H1 (cell line): ENCODE measurements at regions not wholly inside any gene's neighbourhood (a gene's known extent, or its start where the extent isn't known, plus 50 kb on each side); places are given as distances from the start of the nearest gene placed in this dataset.

Experiments used
- CTCF ChIA-PET: fragments of 300-600 bp; sonication (Branson Sonifier 250); formaldehyde crosslinking; loops from one replicate; lab custom pipeline; 2021; ENCODE audit not compliant: partially characterized antibody; lab: Charles Lee
- POLR2A ChIA-PET: fragments of 300-600 bp; sonication (Branson Sonifier 250); formaldehyde crosslinking; loops from one replicate; lab custom pipeline; 2021; ENCODE audit warnings: inconsistent platforms; ENCODE audit not compliant: partially characterized antibody; lab: Charles Lee
- DNase-seq, 2 experiments: peaks; one replicate each; pipeline versions ENCODE4 v3.0.0 to v3.0.0-alpha.2; 2010 to 2022; ENCODE audit warnings: low spot score in 2 of 2, low read depth in 1 of 2, mixed read lengths in 1 of 2
- FAIRE-seq: peaks from 2 replicates; lab custom pipeline; 2011; peaks lifted over from hg19 to GRCh38; lab: Jason Lieb, UNC
- H2AFZ ChIP-seq: 2 replicates; pipeline ENCODE4 v1.8.1; 2012; ENCODE audit warnings: low read length, inconsistent platforms
- H2AK5ac ChIP-seq: 2 replicates; pipeline ENCODE4 v1.6.1; 2013; ENCODE audit warnings: low read depth, low read length
- H2BK120ac ChIP-seq: replicated peaks from 2 replicates; pipeline ENCODE3; 2013; ENCODE audit warnings: low read depth, low read length, inconsistent platforms
- H2BK12ac ChIP-seq: 2 replicates; pipeline ENCODE4 v1.6.1; 2013; ENCODE audit warnings: low read depth, low read length
- H2BK15ac ChIP-seq: 2 replicates; pipeline ENCODE4 v1.6.1; 2013; ENCODE audit warnings: low read length
- H2BK20ac ChIP-seq: 2 replicates; pipeline ENCODE4 v1.6.1; 2013; ENCODE audit warnings: low read length
- H2BK5ac ChIP-seq: 2 replicates; pipeline ENCODE4 v1.6.1; 2013; ENCODE audit warnings: low read depth, low read length
- H3K14ac ChIP-seq: 2 replicates; pipeline ENCODE4 v1.6.1; 2013; ENCODE audit warnings: inconsistent platforms; ENCODE audit not compliant: insufficient read length
- H3K18ac ChIP-seq: 2 replicates; pipeline ENCODE4 v1.6.1; 2013; ENCODE audit warnings: low read length; ENCODE audit errors: extremely low read depth
- H3K23ac ChIP-seq: 2 replicates; pipeline ENCODE4 v1.6.1; 2013; ENCODE audit warnings: inconsistent platforms; ENCODE audit not compliant: insufficient read length
- H3K23me2 ChIP-seq: 2 replicates; pipeline ENCODE4 v1.6.1; 2013; ENCODE audit warnings: low read depth, low read length
- H3K27ac ChIP-seq: 2 replicates; pipeline ENCODE4 v1.6.1; 2011; ENCODE audit warnings: low read depth, low read length, inconsistent platforms
- H3K27me3 ChIP-seq, 4 experiments: replicated peaks in 1 of 4; 1 replicate in 1 of 4; 2 replicates in 3 of 4; pipeline versions ENCODE4 v1.6.1 to v1.8.1; 2011 to 2013; ENCODE audit warnings: low read length in 3 of 4, mild to moderate bottlenecking in 3 of 4, inconsistent platforms in 2 of 4, mixed read lengths in 2 of 4, moderate library complexity in 1 of 4; ENCODE audit not compliant: control insufficient read depth in 3 of 4, insufficient read depth in 3 of 4; ENCODE audit errors: extremely low read depth in 1 of 4
- H3K36me3 ChIP-seq, 4 experiments: 2 replicates each; pipeline versions ENCODE4 v1.6.1 to v1.8.1; 2011 to 2013; ENCODE audit warnings: mild to moderate bottlenecking in 4 of 4, low read length in 3 of 4, moderate library complexity in 2 of 4, control low read depth in 1 of 4, inconsistent platforms in 1 of 4; ENCODE audit not compliant: insufficient read depth in 4 of 4, control insufficient read depth in 2 of 4
- H3K4ac ChIP-seq: replicated peaks from 2 replicates; pipeline ENCODE3; 2013; ENCODE audit warnings: low read length, low read depth, mixed read lengths, inconsistent platforms; ENCODE audit not compliant: insufficient read length
- H3K4me1 ChIP-seq, 4 experiments: replicated peaks in 1 of 4; 1 replicate in 1 of 4; 2 replicates in 3 of 4; pipeline versions ENCODE4 v1.6.1 to v1.8.1; 2011 to 2013; ENCODE audit warnings: low read length in 3 of 4, inconsistent platforms in 2 of 4, mixed read lengths in 1 of 4; ENCODE audit not compliant: insufficient read depth in 4 of 4, control insufficient read depth in 3 of 4
- H3K4me2 ChIP-seq, 2 experiments: 2 replicates each; pipeline versions ENCODE4 v1.6.1 to v1.8.1; 2011 to 2013; ENCODE audit warnings: low read depth in 2 of 2, low read length in 2 of 2, control low read depth in 1 of 2, inconsistent platforms in 1 of 2, mild to moderate bottlenecking in 1 of 2; ENCODE audit not compliant: insufficient read depth in 1 of 2
- H3K4me3 ChIP-seq, 4 experiments: fragments of 200-600, 300-600 bp in 1 of 4; sonication (generic), shearing (Covaris generic), sonication (Bioruptor Twin) in 1 of 4; 2 replicates each; pipeline versions ENCODE4 v1.5.1 to v1.8.1; 2011 to 2016; ENCODE audit warnings: low read length in 4 of 4, low read depth in 3 of 4, control low read depth in 2 of 4, inconsistent platforms in 2 of 4, mild to moderate bottlenecking in 2 of 4, mixed read lengths in 1 of 4, moderate library complexity in 1 of 4; ENCODE audit not compliant: insufficient read depth in 2 of 4; ENCODE audit errors: extremely low read depth in 1 of 4
- H3K56ac ChIP-seq: replicated peaks from 2 replicates; pipeline ENCODE3; 2013; ENCODE audit warnings: low read depth, mild to moderate bottlenecking, mixed read lengths, low read length, inconsistent platforms; ENCODE audit not compliant: insufficient read length
- H3K79me1 ChIP-seq: 2 replicates; pipeline ENCODE4 v1.6.1; 2013; ENCODE audit warnings: low read depth, low read length, control low read depth
- H3K79me2 ChIP-seq, 2 experiments: 2 replicates each; pipeline versions ENCODE4 v1.6.1 to v1.8.1; 2012 to 2013; ENCODE audit warnings: low read length in 2 of 2, mild to moderate bottlenecking in 2 of 2, inconsistent platforms in 1 of 2; ENCODE audit not compliant: insufficient read depth in 2 of 2, control insufficient read depth in 1 of 2
- H3K9ac ChIP-seq, 4 experiments: replicated peaks in 1 of 4; 1 replicate in 1 of 4; 2 replicates in 3 of 4; pipeline versions ENCODE4 v1.6.1 to v1.8.1; 2011 to 2013; ENCODE audit warnings: low read depth in 3 of 4, low read length in 3 of 4, control low read depth in 2 of 4, mild to moderate bottlenecking in 2 of 4, moderate library complexity in 2 of 4, inconsistent platforms in 1 of 4; ENCODE audit errors: extremely low read depth in 1 of 4
- H3K9me3 ChIP-seq, 2 experiments: 2 replicates each; pipeline versions ENCODE4 v1.6.1 to v1.8.1; 2012 to 2013; ENCODE audit warnings: mild to moderate bottlenecking in 2 of 2, moderate library complexity in 2 of 2, control low read depth in 1 of 2, inconsistent platforms in 1 of 2, low read depth in 1 of 2, low read length in 1 of 2, mixed read lengths in 1 of 2; ENCODE audit not compliant: insufficient read depth in 2 of 2
- H4K20me1 ChIP-seq, 2 experiments: replicated peaks in 1 of 2; 2 replicates each; pipeline versions ENCODE3 to v1.8.1; 2011 to 2013; ENCODE audit warnings: inconsistent platforms in 2 of 2, low read length in 2 of 2, mild to moderate bottlenecking in 1 of 2; ENCODE audit not compliant: insufficient read depth in 2 of 2, control insufficient read depth in 1 of 2
- H4K5ac ChIP-seq: 2 replicates; pipeline ENCODE4 v1.6.1; 2013; ENCODE audit warnings: low read length, low read depth, mixed read lengths, inconsistent platforms; ENCODE audit not compliant: insufficient read length
- H4K8ac ChIP-seq: 2 replicates; pipeline ENCODE4 v1.8.0; 2013; ENCODE audit warnings: mild to moderate bottlenecking, moderate library complexity, low read length, inconsistent platforms; ENCODE audit not compliant: insufficient read depth; ENCODE audit errors: extremely low read depth
- H4K91ac ChIP-seq: replicated peaks from 2 replicates; pipeline ENCODE3; 2013; ENCODE audit warnings: low read length, mixed read lengths, inconsistent platforms; ENCODE audit not compliant: insufficient read length
- CBX8 ChIP-seq: fragments of 300-800, 300-1000 bp; sonication (generic); IDR thresholded peaks from 2 replicates; pipeline ENCODE4 v1.7.1; 2016; ENCODE audit warnings: low read depth, low read length, borderline replicate concordance
- FOSL1 ChIP-seq: IDR thresholded peaks from 2 replicates; pipeline ENCODE4 v1.6.1; 2011; ENCODE audit warnings: mild to moderate bottlenecking, low read depth, low read length, moderate library complexity; ENCODE audit not compliant: insufficient read depth
- KDM4A ChIP-seq: IDR thresholded peaks from one replicate; pipeline ENCODE4 v1.7.1; 2012; ENCODE audit warnings: low read depth, mild to moderate bottlenecking, moderate library complexity, low read length, inconsistent platforms; ENCODE audit not compliant: severe bottlenecking
- NRF1 ChIP-seq: IDR thresholded peaks from 2 replicates; pipeline ENCODE4 v1.6.1; 2011; ENCODE audit warnings: mild to moderate bottlenecking, low read depth, low read length, improper control_type of control experiment
- RFX5 ChIP-seq: IDR thresholded peaks from 2 replicates; pipeline ENCODE4 v1.6.1; 2011; ENCODE audit warnings: low read depth, low read length, improper control_type of control experiment, borderline replicate concordance
- RXRA ChIP-seq: IDR thresholded peaks from 2 replicates; pipeline ENCODE4 v1.6.1; 2011; ENCODE audit warnings: low read depth, mild to moderate bottlenecking, low read length, moderate library complexity; ENCODE audit not compliant: insufficient read depth
- SP2 ChIP-seq: IDR thresholded peaks from 2 replicates; pipeline ENCODE4 v1.6.1; 2012; ENCODE audit warnings: mild to moderate bottlenecking, low read length, inconsistent platforms
- TEAD4 ChIP-seq: IDR thresholded peaks from 2 replicates; pipeline ENCODE4 v1.6.1; 2012; ENCODE audit warnings: low read depth, low read length, inconsistent platforms, mixed read lengths
- WGBS, 2 experiments: shearing (Covaris generic) in 1 of 2; methylation state at CpG; one replicate each; pipeline versions ENCODE4 v1.1.6 to v1.1.7; 2013 to 2015; ENCODE audit warnings: low lambda C conversion rate in 2 of 2, mixed read lengths in 2 of 2, inconsistent platforms in 1 of 2, low coverage in 1 of 2, missing lambda C conversion rate in 1 of 2; ENCODE audit not compliant: insufficient replicate concordance in 2 of 2, insufficient coverage in 1 of 2, insufficient read length in 1 of 2; ENCODE audit errors: extremely low coverage in 1 of 2, missing lambda C conversion rate in 1 of 2; 5-methylcytosine and 5-hydroxymethylcytosine counted together

DNA sequence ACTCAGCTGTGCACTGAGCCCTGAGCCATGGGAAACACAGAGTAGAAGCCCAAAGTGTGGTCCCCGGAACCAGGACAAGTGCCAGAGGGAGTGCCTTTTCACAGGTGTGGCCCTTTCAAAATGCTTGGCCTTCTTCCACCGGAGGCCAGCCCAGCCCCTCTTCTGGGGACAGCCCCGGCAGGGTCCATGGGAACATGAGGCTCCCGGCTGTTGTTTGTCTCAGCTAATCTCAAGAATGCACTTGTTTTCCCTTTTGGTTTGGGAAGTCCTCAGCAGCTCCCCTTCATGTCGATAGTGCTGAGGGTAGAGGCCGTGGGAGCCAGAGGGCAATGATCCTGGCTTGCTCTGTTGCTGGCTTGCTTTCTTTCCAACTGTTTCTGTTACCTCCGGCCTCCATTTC is 91.1 kb upstream of the MRPS22 start:
- Histone ChIP-seq H3K36me3 (no peaks in the 10 kb centered on the region), H2AFZ (no peak overlapping the region), H2BK120ac (no peak overlapping the region), H4K8ac (no peak overlapping the region), H3K4me3 (no peak overlapping the region), H4K5ac (no peak overlapping the region), H3K4me2 (no peak overlapping the region), H3K56ac (no peak overlapping the region), H4K20me1 (no peaks in the 10 kb centered on the region), H2BK12ac (no peak overlapping the region), H3K4me1 (no peaks in the 10 kb centered on the region), H3K23me2 (no peaks in the 10 kb centered on the region), H3K27ac (no peak overlapping the region), H4K91ac (no peak overlapping the region), H3K4ac (no peak overlapping the region), H3K9me3 (peaks cover 13 to 43% of the 10 kb centered on the region in 2 experiments; a peak in 3 of 4 replicates), H3K79me2 (no peaks in the 10 kb centered on the region), H3K27me3 (no peaks in the 10 kb centered on the region), H2BK20ac (no peak overlapping the region), H3K23ac (no peak overlapping the region), H3K18ac (no peak overlapping the region), H3K9ac (no peak overlapping the region), H2BK15ac (no peak overlapping the region), H3K14ac (no peak overlapping the region), H2BK5ac (no peak overlapping the region), H2AK5ac (no peak overlapping the region), H3K79me1 (no peaks in the 10 kb centered on the region)
- FAIRE-seq (no peak), DNase-seq (peak in 1 of 2 experiments; percentile 16)
- WGBS, 2 experiments: 90% methylated on average over 7 of the region's 7 CpGs; no CpG with 5 or more reads in 1 of the 2 experiments
- CTCF ChIA-PET: interaction anchor here (1.1 kb wide), 1 partner anchor 15 kb away, joined by 4 read pairs; no protein-coding TSS in a partner anchor
- POLR2A ChIA-PET: interaction anchor here (0.6 kb wide), 1 partner anchor 241 kb away, joined by 3 read pairs; no protein-coding TSS in a partner anchor
- no peak for TF ChIP-seq KDM4A
- no peak for TF ChIP-seq RFX5
- TF ChIP-seq NRF1: no peak
- no peak for TF ChIP-seq TEAD4
- no peak for TF ChIP-seq RXRA
- no peak for TF ChIP-seq FOSL1
- no peak for TF ChIP-seq SP2
- TF ChIP-seq CBX8: no peak
